Left kidney (tissue), 1 donor: ENCODE measurements at regions not wholly inside any gene's neighbourhood (a gene's known extent, or its start where the extent isn't known, plus 50 kb on each side); places are given as distances from the start of the nearest gene placed in this dataset.

Experiments used
- DNase-seq: peaks from one replicate; pipeline ENCODE4 v3.0.0-alpha.2; 2013

GRCh38 chr12:19572920-19573558, 133.7 kb downstream of the AEBP2 start:
- DNase-seq, result peak; percentile 18

GRCh38 chr12:19573866-19574265, 134.6 kb downstream of the AEBP2 start:
- DNase-seq, result no peak

- DNase-seq, result no peak
These were observed 135.3 kb downstream of the AEBP2 start for GRCh38 chr12:19574601-19575000.

DNA sequence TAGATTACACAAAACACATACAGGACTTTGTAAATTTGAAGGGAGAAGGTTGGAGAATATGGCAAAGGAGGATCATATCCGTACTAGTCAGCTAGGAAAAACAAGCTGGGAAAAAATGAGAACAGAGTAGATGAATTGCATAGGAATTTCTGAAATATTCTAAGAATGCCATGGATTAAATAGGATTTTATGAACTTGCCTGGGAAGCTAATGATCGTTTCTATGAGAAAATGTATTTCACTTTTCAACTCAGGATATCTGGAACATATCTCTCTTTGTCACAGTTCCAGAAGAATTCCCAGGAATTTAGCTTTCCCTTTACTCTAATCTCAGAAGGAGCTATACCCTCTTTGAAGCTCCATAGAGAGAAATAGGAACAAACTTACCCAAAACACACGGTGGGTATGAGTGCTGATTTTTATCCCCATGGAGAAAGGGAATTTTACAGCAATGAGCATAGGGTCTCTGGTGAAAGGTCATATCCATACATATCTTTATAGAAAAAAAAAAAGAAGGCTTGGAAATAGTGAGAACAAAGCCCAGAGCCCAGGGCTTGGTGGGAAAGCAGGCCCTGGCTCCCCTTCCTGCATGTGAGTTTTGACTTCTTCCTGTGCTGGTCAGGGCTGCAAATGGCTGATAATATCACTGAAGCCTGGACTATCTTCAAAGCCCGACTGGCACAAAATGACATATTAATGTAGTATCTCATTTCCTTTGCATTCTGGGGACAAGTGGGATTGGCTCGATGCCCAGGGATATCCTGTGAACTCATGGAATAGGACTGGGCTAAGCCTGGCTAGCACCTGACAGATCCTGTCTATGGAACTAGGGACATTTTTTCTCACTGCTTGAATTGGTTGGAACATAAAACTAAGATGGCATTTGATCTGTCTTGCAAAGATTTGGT, 136.3 kb downstream of the AEBP2 start:
- peak; percentile 38 for DNase-seq

- no peak for DNase-seq
These were observed 137.4 kb downstream of the AEBP2 start for GRCh38 chr12:19576506-19577280.

DNA sequence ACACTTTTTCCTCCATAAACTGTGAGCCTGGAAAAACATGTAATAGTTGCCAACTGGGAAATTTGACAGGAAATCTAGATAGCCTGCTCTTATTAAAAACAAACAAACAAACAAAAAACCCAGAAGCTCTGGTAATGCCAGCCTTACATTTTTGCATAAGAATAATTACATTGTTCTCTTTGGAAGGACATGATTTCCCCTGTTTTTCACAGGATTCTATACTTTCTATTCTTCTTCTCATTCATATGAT, 137.9 kb downstream of the AEBP2 start:
- no peak for DNase-seq

- DNase-seq, result no peak
These were observed 145.4 kb downstream of the AEBP2 start for GRCh38 chr12:19584732-19585131.

DNA sequence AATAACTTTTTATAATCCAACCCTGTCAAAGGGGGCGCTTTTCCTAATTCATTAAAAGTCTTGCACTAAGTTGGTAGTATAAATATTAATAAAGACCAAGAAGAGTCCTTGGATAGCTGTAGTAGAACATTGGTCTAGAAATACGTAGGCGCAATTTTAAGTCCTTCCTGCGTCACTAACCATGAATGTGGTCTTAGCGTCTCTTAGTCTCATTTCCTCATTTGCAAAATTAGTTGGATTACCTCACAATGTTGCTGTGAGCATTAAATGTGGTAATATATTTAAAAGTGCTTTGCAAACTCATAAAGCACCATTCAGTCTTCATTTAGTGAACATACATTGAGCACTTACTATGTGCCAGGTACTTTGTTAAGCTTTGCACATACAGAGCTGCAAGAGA, 149.7 kb downstream of the AEBP2 start:
- no peak for DNase-seq

GRCh38 chr12:19591951-19592350, 152.7 kb downstream of the AEBP2 start:
- DNase-seq, result no peak

DNA sequence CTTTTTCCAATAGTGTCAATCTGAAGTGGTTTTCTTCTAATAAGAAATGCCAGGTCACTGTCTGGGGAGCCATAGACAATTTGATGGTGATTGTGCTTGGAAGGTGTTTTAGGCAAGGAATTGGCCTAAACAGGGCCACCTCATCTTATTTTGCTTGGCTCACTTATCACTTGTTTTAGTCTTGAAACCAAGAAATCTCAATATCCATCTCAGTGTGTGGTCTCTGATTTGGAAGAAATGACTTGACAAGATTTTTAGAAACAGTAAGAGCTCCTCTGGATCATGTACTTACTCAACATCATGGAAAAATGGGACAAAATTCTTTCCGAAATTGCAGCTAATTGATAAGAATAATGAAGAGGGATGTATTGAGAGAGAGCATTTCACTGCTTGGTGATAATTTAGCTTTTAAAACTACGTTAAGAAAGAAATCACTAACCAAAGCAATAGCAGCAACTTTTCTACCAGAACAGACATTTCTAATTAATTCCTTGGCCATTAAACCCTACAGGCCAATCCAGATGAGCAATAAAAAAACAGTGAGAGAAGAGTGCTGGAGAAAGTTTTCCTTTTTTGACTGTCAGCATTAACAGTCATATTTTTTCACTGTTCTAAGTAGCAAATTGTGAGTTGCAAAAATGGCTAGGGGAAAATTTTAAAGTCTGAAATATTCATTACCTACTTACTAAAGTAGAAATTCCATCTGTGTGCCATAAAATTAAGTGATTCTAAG, 157.3 kb downstream of the AEBP2 start:
- no peak for DNase-seq

DNA sequence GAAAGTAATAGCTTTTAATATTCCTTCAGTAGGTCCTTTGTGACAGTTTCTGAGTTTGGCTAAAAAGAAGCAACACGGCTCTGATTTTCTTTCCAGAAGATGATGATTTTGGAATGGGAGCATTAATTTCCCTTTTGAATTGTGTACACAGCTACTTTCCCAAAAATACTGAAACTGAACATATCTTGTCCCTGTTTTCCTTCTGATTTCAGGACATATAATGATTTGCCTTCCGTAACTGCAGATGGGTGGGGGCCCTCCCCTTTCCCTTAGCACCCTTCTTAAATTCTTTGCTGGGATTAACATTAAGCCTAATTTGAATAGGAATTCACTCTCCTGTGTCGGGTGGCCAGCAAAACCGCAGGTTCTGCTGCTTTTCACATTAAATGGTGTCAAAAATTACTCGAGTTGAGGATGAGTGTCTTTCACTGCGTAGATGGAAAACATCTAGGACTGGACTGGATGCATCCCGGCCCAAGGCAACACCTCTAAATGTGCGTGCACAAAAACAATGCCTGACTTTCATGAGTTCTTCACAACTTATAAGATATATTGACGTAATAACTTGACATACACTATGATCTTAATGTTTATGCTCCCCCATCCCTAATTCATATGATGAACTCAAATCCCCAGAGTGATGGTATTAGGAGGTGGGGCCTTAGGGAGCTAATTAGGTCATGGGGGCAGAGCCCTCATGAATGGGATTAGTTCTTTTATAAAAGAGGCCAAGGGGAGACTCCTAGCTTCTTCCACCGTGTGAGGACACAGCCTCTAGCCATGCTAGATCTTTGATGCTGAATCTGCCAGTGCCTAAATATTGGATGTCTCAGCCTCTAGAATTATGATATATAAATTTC, 158.1 kb downstream of the AEBP2 start:
- no peak for DNase-seq

DNA sequence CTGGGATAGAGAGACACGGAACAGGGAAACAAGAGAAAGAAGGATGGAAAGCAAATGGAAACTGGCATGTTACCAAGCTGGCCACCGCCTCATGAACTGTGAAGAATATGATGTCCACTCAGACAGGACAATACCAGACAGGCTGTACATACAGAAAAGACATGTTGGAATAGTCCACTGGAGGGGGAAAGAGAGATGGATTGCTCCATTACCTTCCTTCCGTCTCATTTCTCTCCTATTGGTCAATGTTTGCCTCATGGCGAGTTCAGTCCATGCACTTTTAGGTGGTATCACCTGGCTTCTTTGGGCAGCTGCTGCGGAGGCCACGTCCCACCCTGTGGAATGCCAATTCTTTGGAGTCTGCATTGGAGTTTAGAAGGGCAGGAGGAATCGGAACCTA, 166.4 kb downstream of the AEBP2 start:
- no peak for DNase-seq

GRCh38 chr12:19608039-19608438, 168.7 kb downstream of the AEBP2 start:
- DNase-seq, result no peak

GRCh38 chr12:19613051-19613535, 173.8 kb downstream of the AEBP2 start:
- no peak for DNase-seq

DNA sequence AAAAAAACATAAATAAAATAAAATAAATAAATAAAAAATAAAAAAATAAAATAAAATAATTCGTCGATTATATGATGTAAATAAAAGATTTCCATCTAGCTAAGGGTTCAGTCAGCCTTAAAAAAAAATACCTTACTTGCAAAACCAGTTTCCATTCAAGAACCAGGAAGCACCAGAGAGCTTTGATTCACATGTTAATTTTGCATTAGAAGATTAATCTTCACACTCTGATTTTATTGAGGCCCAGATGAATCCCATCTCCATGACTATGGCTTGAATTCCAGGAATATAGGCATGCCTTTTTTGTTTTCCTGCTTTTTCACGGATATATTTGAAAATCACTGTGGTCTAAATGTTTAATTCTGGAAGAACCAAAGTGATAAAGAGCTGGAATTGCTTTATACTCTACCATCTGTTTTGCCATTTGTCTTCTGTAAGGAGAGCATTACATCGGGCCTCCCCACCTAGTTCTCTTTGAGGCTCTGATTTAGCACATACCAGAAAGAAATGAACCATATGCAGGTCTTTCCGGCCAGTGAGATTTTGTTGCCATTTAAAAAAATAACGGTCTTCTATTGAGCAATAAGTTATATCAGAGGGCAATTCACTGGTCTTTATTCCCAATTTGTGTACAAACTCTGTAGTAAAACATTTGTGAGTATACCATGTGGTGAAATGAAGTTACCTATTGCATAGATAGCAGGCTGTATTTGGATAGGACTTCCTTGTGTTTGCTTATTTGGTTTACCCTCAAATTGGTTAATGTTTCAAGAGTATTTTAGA, 175.5 kb downstream of the AEBP2 start:
- DNase-seq, result no peak

- no peak for DNase-seq
These were observed 176.1 kb downstream of the AEBP2 start for GRCh38 chr12:19615384-19615725.

DNA sequence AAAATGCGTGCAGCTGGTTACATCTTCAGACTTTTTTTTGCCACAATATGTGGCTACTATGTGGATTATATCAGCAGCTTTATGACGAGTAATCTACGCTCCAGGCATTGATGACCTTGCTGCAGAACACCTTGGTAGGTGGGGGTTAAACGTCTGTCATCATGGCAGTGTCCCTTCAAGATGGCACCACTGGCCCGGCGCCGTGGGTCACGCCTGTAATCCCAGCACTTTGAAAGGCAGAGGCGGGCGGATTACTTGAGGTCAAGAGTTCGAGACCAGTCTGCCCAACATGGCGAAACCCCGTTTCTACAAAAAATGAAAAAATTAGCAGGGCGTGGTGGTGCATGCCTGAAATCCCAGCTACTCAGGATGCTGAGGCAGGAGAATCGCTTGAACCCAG, 177.5 kb downstream of the AEBP2 start:
- no peak for DNase-seq

GRCh38 chr12:19620222-19620621, 180.9 kb downstream of the AEBP2 start:
- no peak for DNase-seq

GRCh38 chr12:19623751-19624399, 184.6 kb downstream of the AEBP2 start:
- no peak for DNase-seq

DNA sequence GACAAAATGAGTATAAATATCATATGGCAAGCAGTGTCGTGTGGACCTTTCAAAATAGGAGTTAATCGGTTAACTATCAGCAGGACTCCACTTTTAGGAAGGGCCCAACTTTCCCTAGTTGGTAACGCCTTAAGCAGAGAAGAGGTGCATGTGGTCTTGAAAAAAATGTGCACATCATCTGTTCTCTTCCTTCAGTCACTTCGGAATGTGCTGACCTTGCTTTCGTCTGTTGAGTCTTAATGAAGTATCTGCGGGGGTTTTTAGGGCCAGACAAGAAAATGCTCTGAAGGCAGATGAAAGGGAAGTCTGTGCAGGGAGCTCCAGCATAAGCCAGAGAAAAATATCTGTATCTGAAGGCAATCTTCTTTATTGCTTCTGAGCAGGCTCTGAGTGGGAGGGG, 185.2 kb downstream of the AEBP2 start:
- DNase-seq, result no peak
